GM18498 (cell line): ENCODE measurements at regions not wholly inside any gene's neighbourhood (a gene's known extent, or its start where the extent isn't known, plus 50 kb on each side); places are given as distances from the start of the nearest gene placed in this dataset.
"Not testable (repeated sequence)": the region's sequence is repeated elsewhere in the genome, so short reads cannot be mapped to it uniquely, and the experiment has no call there.

Experiments
- ATAC-seq: cut with Tn5 transposase; IDR thresholded peaks from one replicate; pipeline ENCODE4 v1.9.1; 2021; ENCODE audit warnings: mild to moderate bottlenecking, moderate library complexity; ENCODE audit not compliant: unreplicated experiment

GRCh38 chr4:71841336-71841735 lies 57.5 kb upstream of the GC start:
- ATAC-seq, result no peak

- no peak for ATAC-seq
Measured at GRCh38 chr4:71847300-71847699, 63.4 kb upstream of the GC start.

GRCh38 chr4:71855944-71856343 lies 72.1 kb upstream of the GC start:
- ATAC-seq, result no peak

- no peak for ATAC-seq
Measured at GRCh38 chr4:71857713-71858451, 74.0 kb upstream of the GC start.

GRCh38 chr4:71860643-71861042 lies 76.8 kb upstream of the GC start:
- no peak for ATAC-seq

GRCh38 chr4:71862315-71862714 lies 78.4 kb upstream of the GC start:
- ATAC-seq, result no peak

GRCh38 chr4:71863457-71863856 lies 79.6 kb upstream of the GC start:
- no peak for ATAC-seq

- no peak for ATAC-seq
Measured at GRCh38 chr4:71864380-71864779, 80.5 kb upstream of the GC start.

- no peak for ATAC-seq
Measured at GRCh38 chr4:71866212-71866885, 82.5 kb upstream of the GC start.

GRCh38 chr4:71867598-71867997 lies 83.7 kb upstream of the GC start:
- no peak for ATAC-seq

- ATAC-seq, result no peak
Measured at GRCh38 chr4:71870456-71870855, 86.6 kb upstream of the GC start.

GRCh38 chr4:71872221-71872620 lies 88.3 kb upstream of the GC start:
- ATAC-seq, result no peak

GRCh38 chr4:71872767-71873415 lies 89.0 kb upstream of the GC start:
- ATAC-seq, result no peak

- no peak for ATAC-seq
Measured at GRCh38 chr4:71878376-71878775, 94.5 kb upstream of the GC start.

- ATAC-seq, result no peak
Measured at GRCh38 chr4:71882113-71882841, 98.4 kb upstream of the GC start.

- not testable (repeated sequence) for ATAC-seq
Measured at GRCh38 chr4:71900366-71900765, 116.5 kb upstream of the GC start.

- ATAC-seq, result not testable (repeated sequence)
Measured at GRCh38 chr4:71905594-71905993, 121.7 kb upstream of the GC start.

- ATAC-seq, result no peak
Measured at GRCh38 chr4:71906096-71906495, 122.2 kb upstream of the GC start.

GRCh38 chr4:71907071-71907470 lies 123.2 kb upstream of the GC start:
- ATAC-seq, result no peak

GRCh38 chr4:71907782-71908181 lies 123.9 kb upstream of the GC start:
- peak; percentile 50 for ATAC-seq

- no peak for ATAC-seq
Measured at GRCh38 chr4:71913275-71913674, 118.5 kb upstream of the NPFFR2 start.
